DMS53 (cell line): ENCODE measurements at regions not wholly inside any gene's neighbourhood (a gene's known extent, or its start where the extent isn't known, plus 50 kb on each side); places are given as distances from the start of the nearest gene placed in this dataset.
A peak's percentile ranks its signal among the peaks of the same experiment; 100 is the strongest.
"Not testable (repeated sequence)": the region's sequence is repeated elsewhere in the genome, so short reads cannot be mapped to it uniquely, and the experiment has no call there.

ENCODE experiments used
- DNase-seq: peaks from one replicate; lab custom pipeline; 2025; lab: John Stamatoyannopoulos, UW

- no peak for DNase-seq
Observed at GRCh38 chr4:94014484-94015136, 186.1 kb downstream of the ATOH1 start.

GRCh38 chr4:94015956-94016355 lies 187.4 kb downstream of the ATOH1 start:
- DNase-seq = no peak

- DNase-seq = no peak
Observed at GRCh38 chr4:94032754-94033153, 174.9 kb upstream of the SMARCAD1 start.

GRCh38 chr4:94036964-94037363 lies 170.7 kb upstream of the SMARCAD1 start:
- no peak for DNase-seq

- no peak for DNase-seq
Observed at GRCh38 chr4:94038195-94038594, 169.5 kb upstream of the SMARCAD1 start.

- DNase-seq = no peak
Observed at GRCh38 chr4:94039226-94039625, 168.4 kb upstream of the SMARCAD1 start.

GRCh38 chr4:94044471-94044870 lies 163.2 kb upstream of the SMARCAD1 start:
- DNase-seq = not testable (repeated sequence)

GRCh38 chr4:94063084-94063483 lies 144.6 kb upstream of the SMARCAD1 start:
- no peak for DNase-seq

- DNase-seq = no peak
Observed at GRCh38 chr4:94068753-94069719, 138.6 kb upstream of the SMARCAD1 start.

- DNase-seq = no peak
Observed at GRCh38 chr4:94076498-94076897, 131.2 kb upstream of the SMARCAD1 start.

- DNase-seq = no peak
Observed at GRCh38 chr4:94084155-94084554, 123.5 kb upstream of the SMARCAD1 start.

- DNase-seq = not testable (repeated sequence)
Observed at GRCh38 chr4:94099141-94099540, 108.5 kb upstream of the SMARCAD1 start.

- DNase-seq = no peak
Observed at GRCh38 chr4:94112644-94113043, 95.0 kb upstream of the SMARCAD1 start.

- DNase-seq = no peak
Observed at GRCh38 chr4:94115687-94116086, 92.0 kb upstream of the SMARCAD1 start.

- DNase-seq = no peak
Observed at GRCh38 chr4:94116842-94117241, 90.8 kb upstream of the SMARCAD1 start.

GRCh38 chr4:94126669-94127068 lies 81.0 kb upstream of the SMARCAD1 start:
- peak; percentile 42 for DNase-seq

GRCh38 chr4:94127707-94128328 lies 79.8 kb upstream of the SMARCAD1 start:
- peak; percentile 74 for DNase-seq

GRCh38 chr4:94131212-94131611 lies 76.5 kb upstream of the SMARCAD1 start:
- DNase-seq = peak; percentile 50

GRCh38 chr4:94135701-94136100 lies 72.0 kb upstream of the SMARCAD1 start:
- no peak for DNase-seq

- DNase-seq = no peak
Observed at GRCh38 chr4:94139931-94140612, 67.6 kb upstream of the SMARCAD1 start.

- no peak for DNase-seq
Observed at GRCh38 chr4:94141001-94141400, 66.7 kb upstream of the SMARCAD1 start.

- peak; percentile 85 for DNase-seq
Observed at GRCh38 chr4:94148052-94148451, 59.6 kb upstream of the SMARCAD1 start.
